ENCODE measurements at regions not wholly inside any gene's neighbourhood (a gene's known extent, or its start where the extent isn't known, plus 50 kb on each side); places are given as distances from the start of the nearest gene placed in this dataset.

DNA sequence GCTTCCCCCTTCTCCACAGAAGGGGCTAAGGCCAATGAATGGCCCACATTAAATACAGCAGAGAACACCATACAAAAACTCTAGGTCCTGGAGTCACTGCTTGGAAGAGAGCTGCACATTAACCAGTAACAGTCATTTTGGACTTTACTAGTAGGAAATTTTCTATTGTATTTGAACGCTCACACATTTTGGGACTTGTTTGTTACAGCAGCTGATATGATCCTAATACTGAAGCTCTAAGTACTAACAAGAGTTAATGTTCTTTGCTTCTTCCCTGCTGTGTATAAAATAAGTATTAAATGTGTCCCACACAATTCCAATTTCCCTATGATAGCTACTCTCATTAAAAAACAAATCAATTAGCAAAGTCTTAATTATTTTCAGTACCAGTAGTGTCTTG, 148.3 kb upstream of the IRX3 start:
- TF ChIP-seq, protein P1, sequence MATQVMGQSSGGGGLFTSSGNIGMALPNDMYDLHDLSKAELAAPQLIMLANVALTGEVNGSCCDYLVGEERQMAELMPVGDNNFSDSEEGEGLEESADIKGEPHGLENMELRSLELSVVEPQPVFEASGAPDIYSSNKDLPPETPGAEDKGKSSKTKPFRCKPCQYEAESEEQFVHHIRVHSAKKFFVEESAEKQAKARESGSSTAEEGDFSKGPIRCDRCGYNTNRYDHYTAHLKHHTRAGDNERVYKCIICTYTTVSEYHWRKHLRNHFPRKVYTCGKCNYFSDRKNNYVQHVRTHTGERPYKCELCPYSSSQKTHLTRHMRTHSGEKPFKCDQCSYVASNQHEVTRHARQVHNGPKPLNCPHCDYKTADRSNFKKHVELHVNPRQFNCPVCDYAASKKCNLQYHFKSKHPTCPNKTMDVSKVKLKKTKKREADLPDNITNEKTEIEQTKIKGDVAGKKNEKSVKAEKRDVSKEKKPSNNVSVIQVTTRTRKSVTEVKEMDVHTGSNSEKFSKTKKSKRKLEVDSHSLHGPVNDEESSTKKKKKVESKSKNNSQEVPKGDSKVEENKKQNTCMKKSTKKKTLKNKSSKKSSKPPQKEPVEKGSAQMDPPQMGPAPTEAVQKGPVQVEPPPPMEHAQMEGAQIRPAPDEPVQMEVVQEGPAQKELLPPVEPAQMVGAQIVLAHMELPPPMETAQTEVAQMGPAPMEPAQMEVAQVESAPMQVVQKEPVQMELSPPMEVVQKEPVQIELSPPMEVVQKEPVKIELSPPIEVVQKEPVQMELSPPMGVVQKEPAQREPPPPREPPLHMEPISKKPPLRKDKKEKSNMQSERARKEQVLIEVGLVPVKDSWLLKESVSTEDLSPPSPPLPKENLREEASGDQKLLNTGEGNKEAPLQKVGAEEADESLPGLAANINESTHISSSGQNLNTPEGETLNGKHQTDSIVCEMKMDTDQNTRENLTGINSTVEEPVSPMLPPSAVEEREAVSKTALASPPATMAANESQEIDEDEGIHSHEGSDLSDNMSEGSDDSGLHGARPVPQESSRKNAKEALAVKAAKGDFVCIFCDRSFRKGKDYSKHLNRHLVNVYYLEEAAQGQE (IDR thresholded peaks at IDR 0.05; ENCODE audit: borderline replicate concordance), result no peak
- TF ChIP-seq, protein P2, sequence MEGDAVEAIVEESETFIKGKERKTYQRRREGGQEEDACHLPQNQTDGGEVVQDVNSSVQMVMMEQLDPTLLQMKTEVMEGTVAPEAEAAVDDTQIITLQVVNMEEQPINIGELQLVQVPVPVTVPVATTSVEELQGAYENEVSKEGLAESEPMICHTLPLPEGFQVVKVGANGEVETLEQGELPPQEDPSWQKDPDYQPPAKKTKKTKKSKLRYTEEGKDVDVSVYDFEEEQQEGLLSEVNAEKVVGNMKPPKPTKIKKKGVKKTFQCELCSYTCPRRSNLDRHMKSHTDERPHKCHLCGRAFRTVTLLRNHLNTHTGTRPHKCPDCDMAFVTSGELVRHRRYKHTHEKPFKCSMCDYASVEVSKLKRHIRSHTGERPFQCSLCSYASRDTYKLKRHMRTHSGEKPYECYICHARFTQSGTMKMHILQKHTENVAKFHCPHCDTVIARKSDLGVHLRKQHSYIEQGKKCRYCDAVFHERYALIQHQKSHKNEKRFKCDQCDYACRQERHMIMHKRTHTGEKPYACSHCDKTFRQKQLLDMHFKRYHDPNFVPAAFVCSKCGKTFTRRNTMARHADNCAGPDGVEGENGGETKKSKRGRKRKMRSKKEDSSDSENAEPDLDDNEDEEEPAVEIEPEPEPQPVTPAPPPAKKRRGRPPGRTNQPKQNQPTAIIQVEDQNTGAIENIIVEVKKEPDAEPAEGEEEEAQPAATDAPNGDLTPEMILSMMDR (IDR thresholded peaks at IDR 0.05; ENCODE audit: poor library complexity, severe bottlenecking), result no peak
- TF ChIP-seq RAD21 (conservative IDR thresholded peaks at IDR 0.05), result no peak
